ENCODE measurements at regions not wholly inside any gene's neighbourhood (a gene's known extent, or its start where the extent isn't known, plus 50 kb on each side); places are given as distances from the start of the nearest gene placed in this dataset.

GRCh38 chr2:38207168-38207567 is 131.2 kb upstream of the CYP1B1 start:
- TF ChIP-seq CTCF (IDR thresholded peaks at IDR 0.05; ENCODE audit: insufficient read depth, low read depth, low read length) (no peak), EZH2 (IDR thresholded peaks at IDR 0.05; ENCODE audit: insufficient read depth, low read length) (no peak)
